Mesothelial cell of epicardium (in vitro differentiated cells): ENCODE measurements at regions not wholly inside any gene's neighbourhood (a gene's known extent, or its start where the extent isn't known, plus 50 kb on each side); places are given as distances from the start of the nearest gene placed in this dataset.

ENCODE experiments used
- DNase-seq, 2 experiments: peaks; one replicate each; pipeline ENCODE4 v3.0.0; 2021; ENCODE audit warnings: low spot score in 2 of 2; ENCODE audit not compliant: unreplicated experiment in 2 of 2
- H3K27ac Mint-ChIP-seq: 2 replicates; pipeline ENCODE4 v1.8.0; 2021; ENCODE audit warnings: mixed read lengths
- H3K27me3 Mint-ChIP-seq: 2 replicates; pipeline ENCODE4 v1.8.0; 2021; ENCODE audit warnings: low read depth, mixed read lengths
- H3K36me3 Mint-ChIP-seq: 2 replicates; pipeline ENCODE4 v1.8.0; 2021; ENCODE audit warnings: mixed read lengths
- H3K4me1 Mint-ChIP-seq: 2 replicates; pipeline ENCODE4 v1.8.0; 2021; ENCODE audit warnings: mixed read lengths
- H3K4me3 Mint-ChIP-seq: 2 replicates; pipeline ENCODE4 v1.8.0; 2021; ENCODE audit warnings: mild to moderate bottlenecking, moderate library complexity, mixed read lengths
- H3K9me3 Mint-ChIP-seq: 2 replicates; pipeline ENCODE4 v1.8.0; 2021; ENCODE audit warnings: mixed read lengths
- CTCF ChIP-seq: fragments of 200-600 bp; sonication (generic); IDR thresholded peaks from one replicate; pipeline ENCODE4 v1.5.0; 2021; ENCODE audit warnings: antibody characterized with exemption; ENCODE audit not compliant: unreplicated experiment

DNA sequence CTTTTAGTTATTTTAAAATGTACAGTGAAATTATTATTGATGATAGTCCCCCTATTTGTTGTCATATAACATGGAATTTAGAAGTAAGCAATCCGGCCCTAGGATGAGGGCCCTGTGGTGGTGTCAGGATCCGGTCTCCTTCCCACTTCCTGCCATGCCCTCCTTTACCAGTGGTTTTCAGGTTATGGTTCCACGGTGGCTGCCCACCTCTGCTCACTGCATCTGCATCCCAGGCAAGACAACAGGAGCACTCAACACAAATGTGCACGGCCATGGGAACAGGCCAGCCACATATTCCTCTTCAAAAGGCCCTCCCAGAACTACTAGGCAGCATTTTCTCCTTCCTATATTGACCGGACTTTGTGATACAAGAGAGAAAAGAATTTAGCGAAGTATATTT is 1007.2 kb downstream of the TBC1D22A start:
- no peak for DNase-seq
- H3K36me3 Mint-ChIP-seq: no peaks in the 10 kb centered on the region
- peaks cover 24% of the 10 kb centered on the region for H3K9me3 Mint-ChIP-seq
- H3K4me1 Mint-ChIP-seq: no peaks in the 10 kb centered on the region
- no peaks in the 10 kb centered on the region for H3K27me3 Mint-ChIP-seq
- no peak overlapping the region for H3K27ac Mint-ChIP-seq
- no peak for TF ChIP-seq CTCF
- H3K4me3 Mint-ChIP-seq: no peak overlapping the region

DNA sequence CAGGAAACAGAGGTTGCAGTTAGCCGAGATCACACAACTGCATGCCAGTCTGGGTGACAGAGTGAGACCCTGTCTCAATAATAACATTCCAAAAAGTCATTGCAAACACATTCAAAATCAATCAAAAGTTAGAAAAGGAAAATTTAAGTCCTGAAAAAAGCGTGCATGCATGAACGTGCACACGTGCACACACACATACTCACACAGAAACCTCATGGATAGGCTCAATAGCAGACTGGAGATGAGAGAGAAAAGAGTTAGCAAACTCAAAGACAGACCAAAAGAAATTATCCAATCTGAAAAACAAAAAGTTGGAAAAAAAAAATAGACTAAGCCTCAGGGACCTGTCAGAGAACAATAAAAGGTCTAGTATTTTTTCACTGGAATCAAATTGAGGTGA is 1005.6 kb downstream of the TBC1D22A start:
- no peaks in the 10 kb centered on the region for H3K27me3 Mint-ChIP-seq
- no peak for TF ChIP-seq CTCF
- DNase-seq: no peak
- no peaks in the 10 kb centered on the region for H3K36me3 Mint-ChIP-seq
- no peaks in the 10 kb centered on the region for H3K4me1 Mint-ChIP-seq
- no peak overlapping the region for H3K4me3 Mint-ChIP-seq
- peaks cover 31% of the 10 kb centered on the region for H3K9me3 Mint-ChIP-seq
- H3K27ac Mint-ChIP-seq: no peak overlapping the region

DNA sequence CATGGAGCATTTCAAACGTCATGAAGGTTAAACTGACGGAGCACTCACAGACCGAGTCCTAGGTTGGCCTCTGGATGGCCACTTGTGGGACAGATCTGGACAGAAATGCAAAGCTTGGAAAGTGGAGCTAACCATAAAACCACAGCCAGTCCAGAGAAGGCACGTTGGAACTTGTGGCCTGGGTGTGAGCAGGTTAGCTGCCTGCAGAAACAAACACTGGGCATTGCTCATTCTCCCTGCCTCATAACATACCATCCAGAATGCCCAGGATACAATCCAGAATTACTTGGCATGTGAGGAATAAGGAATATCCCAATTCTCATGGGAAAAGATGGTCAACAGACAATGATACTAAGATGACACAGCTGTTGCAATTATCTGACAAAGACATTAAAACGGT is 1005.0 kb downstream of the TBC1D22A start:
- Mint-ChIP-seq H3K4me3 (no peak overlapping the region), H3K27ac (no peak overlapping the region), H3K36me3 (no peaks in the 10 kb centered on the region), H3K4me1 (no peaks in the 10 kb centered on the region), H3K27me3 (no peaks in the 10 kb centered on the region), H3K9me3 (peaks cover 32% of the 10 kb centered on the region)
- no peak for TF ChIP-seq CTCF
- no peak for DNase-seq

- H3K4me1 Mint-ChIP-seq: no peaks in the 10 kb centered on the region
- no peak for TF ChIP-seq CTCF
- no peak overlapping the region for H3K4me3 Mint-ChIP-seq
These were observed 1003.3 kb downstream of the TBC1D22A start for GRCh38 chr22:47765757-47766156.

DNA sequence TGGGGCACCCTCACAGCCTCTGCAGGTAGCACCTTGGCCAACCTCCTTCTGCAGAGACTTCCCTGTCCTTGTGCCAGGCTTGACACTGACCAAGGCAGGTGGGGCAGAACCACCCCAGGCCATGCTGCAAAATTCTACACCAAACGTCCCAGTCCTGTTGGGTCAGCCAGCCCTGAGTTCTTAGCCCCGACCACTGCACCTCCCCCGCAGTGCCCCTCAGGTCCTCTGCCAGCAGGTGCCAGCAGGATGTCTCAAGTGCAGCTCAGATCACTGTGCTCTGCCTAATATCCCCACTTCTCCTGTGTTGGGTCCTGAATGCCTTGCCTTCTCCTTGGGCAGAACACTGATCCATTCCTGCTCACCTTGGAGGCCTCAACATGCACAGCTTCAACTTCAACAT is 999.7 kb downstream of the TBC1D22A start:
- peaks cover 21% of the 10 kb centered on the region for H3K9me3 Mint-ChIP-seq
- DNase-seq: no peak
- no peak overlapping the region for H3K4me3 Mint-ChIP-seq
- no peaks in the 10 kb centered on the region for H3K36me3 Mint-ChIP-seq
- H3K27me3 Mint-ChIP-seq: no peaks in the 10 kb centered on the region
- no peak for TF ChIP-seq CTCF
- H3K4me1 Mint-ChIP-seq: no peaks in the 10 kb centered on the region
- no peak overlapping the region for H3K27ac Mint-ChIP-seq

More at GRCh38 chr22:47765757-47766156, 1003.3 kb downstream of the TBC1D22A start:
- H3K27ac Mint-ChIP-seq: no peak overlapping the region
- no peak for DNase-seq
- no peaks in the 10 kb centered on the region for H3K36me3 Mint-ChIP-seq
- peaks cover 23% of the 10 kb centered on the region for H3K9me3 Mint-ChIP-seq
- H3K27me3 Mint-ChIP-seq: no peaks in the 10 kb centered on the region

DNA sequence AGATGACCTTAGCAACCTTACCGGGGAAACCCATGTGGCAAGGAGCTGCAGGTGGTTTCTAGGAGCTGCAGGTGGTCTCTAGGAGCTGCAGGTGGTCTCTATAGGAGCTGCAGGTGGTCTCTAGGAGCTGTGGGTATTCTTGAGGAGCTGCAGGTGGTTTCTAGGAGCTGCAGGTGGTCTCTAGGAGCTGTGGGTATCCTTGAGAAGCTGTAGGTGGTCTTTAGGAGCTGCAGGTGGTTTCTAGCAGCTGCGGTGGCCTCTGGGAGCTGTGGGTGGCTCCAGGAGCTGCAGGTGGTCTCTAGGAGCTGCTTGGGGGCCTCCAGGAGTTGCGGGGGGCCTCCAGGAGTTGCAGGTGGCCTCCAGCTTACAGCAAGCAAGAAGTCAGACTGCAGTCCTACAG is 997.5 kb downstream of the TBC1D22A start:
- TF ChIP-seq CTCF: no peak
- H3K27me3 Mint-ChIP-seq: no peaks in the 10 kb centered on the region
- DNase-seq: no peak
- H3K27ac Mint-ChIP-seq: no peak overlapping the region
- H3K4me1 Mint-ChIP-seq: no peaks in the 10 kb centered on the region
- no peak overlapping the region for H3K4me3 Mint-ChIP-seq
- H3K9me3 Mint-ChIP-seq: peaks cover 28% of the 10 kb centered on the region
- H3K36me3 Mint-ChIP-seq: no peaks in the 10 kb centered on the region
